Activated CD4-positive, CD25-positive, alpha-beta regulatory T cell (primary cell): ENCODE measurements at regions not wholly inside any gene's neighbourhood (a gene's known extent, or its start where the extent isn't known, plus 50 kb on each side); places are given as distances from the start of the nearest gene placed in this dataset.
"Not testable (repeated sequence)": the region's sequence is repeated elsewhere in the genome, so short reads cannot be mapped to it uniquely, and the experiment has no call there.

ENCODE experiments used
- DNase-seq, 4 experiments: peaks; one replicate each; lab custom pipeline; 2025; lab: John Stamatoyannopoulos, UW

- DNase-seq: no peak
Observed at GRCh38 chr10:64416011-64416410, 894.8 kb downstream of the REEP3 start.

DNA sequence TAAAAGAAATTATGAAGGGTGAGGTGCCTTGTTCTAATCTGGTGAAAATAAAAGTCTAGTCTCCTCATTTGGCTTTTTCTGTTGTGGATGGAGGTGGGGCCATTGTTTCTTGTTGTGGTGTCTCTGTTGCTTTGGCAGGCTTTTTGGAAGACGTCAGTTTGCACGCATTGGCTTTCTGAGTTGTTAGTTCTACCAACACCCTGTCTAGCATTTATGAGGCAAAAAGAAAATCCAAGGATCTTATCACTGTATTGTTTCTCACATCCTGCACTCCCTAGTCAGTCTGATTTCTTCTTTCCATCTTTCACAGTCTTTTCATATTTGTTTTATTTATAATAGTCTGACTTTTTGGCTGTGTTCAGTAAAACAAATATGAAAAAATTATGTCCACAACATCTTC, 898.3 kb downstream of the REEP3 start:
- DNase-seq: no peak

GRCh38 chr10:64426745-64427144, 905.5 kb downstream of the REEP3 start:
- no peak for DNase-seq

DNA sequence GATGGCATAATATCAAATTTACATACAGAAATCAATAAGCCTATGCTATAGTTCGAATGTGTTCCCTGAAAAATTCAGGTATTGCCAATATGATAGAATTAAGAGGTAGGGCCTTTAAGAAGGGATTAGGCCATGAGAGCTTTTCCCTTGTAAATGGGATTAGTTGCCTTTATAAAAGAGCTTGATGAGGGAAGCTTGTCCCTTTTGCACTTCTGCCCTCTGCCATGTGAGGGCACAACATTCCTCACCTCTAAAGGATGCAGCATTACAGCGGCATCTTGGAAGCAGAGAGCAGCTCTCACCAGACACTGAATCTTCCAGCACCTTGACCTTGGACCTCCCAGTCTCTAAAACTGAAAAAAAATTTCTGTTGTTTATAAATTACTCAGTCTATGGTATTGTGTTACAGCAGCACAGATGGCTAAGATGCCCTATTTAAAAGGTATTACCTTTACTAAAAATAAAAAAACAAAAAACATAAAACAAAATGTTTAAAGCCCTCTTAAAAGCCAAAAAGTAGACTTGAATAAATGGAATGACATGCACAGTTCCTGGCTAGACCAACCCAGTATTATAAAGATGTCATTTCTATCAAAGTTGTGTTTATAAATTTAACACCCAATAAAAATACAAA, 909.6 kb downstream of the REEP3 start:
- DNase-seq: no peak

- DNase-seq: not testable (repeated sequence)
Observed at GRCh38 chr10:64441872-64442271, 920.7 kb downstream of the REEP3 start.

DNA sequence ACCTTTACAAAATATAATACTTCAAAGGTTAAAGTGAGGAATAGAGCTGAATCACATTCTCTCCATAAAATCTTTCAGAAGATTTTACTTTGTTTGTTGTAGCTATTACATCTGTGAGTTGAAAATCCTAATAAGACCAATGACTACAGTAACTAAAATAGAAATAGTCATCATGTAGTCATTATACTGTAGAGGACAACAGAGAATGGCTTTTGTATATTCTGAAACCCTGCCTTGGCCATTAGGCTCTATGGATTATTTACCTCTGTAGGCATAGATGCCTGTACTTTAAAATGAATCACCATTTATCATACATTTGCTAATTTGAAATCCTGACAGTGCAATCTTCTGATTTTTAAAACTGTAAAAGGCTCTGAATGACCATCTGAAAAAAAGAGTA, 923.0 kb downstream of the REEP3 start:
- no peak for DNase-seq

DNA sequence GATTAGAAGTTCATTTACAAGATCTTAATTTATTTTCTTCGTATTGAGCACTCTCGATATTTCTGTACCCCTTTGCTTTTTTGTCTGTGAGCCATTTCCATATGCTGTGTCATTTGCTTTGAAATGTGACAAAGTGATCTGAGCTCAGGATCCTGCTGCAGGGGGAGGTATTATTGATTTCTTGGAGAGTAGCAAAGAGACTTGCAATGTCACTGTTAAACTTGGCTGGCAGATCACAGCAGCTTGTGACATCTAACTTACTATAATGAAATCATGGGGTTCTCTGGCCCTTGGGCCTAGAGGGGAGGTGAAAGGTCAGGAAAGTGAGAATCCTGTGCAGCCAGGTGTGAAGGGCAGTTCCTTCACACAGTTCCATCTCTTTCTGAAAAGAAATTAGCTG, 923.4 kb downstream of the REEP3 start:
- DNase-seq: no peak

DNA sequence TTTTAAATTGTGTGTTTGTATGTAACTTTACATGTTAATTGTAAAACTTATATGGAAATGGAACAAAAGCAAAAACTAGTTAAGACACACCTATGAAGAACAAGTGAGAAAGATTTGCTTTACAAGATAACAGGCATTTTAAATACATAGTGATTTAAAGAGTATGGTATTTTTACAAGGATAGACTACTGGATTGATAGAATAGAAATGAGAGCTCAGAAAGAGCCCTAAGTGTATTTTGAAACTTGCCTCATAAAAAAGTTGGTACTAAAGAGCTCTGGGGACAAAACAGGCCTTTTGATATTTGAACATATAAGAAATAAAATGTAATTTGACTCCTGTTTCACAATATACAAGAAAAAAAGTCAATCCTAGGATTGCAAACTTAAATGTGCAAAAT, 928.4 kb downstream of the REEP3 start:
- no peak for DNase-seq

DNA sequence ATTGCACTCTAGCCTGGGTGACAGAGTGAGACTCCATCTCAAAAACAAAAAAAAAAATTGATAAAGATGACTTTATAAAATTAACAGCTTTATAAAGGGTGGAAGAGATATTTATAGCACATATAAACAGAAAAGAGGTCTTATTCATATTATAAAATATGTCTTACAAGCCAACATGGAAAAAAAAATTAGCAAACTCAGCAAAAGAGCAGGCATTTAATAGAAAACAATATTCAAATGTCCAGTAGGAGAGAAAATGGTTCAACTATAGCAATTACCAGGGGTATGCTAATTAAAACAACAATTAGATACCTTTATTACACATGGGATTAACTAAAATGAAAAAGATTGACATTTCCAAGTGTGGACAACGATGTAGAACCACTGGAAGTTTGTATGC, 929.1 kb downstream of the REEP3 start:
- no peak for DNase-seq

DNA sequence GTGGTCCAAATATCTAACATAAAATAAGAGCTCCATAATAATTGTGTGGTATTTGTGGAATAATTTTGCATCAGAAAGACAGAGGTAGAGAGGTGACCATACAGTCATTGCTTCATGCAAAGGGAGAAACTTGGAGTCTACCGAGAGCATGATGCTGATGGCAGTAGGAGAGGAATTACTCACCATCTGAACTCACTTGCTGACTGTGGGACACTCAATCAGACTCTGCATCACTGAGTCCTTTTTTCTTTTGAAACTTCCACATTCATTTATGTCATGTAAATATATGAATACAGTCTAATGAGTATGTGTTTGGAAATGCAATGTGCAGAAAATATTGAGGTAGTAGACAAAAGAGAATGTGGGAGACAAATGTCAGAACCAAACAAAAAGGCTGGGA, 933.8 kb downstream of the REEP3 start:
- DNase-seq: no peak

- DNase-seq: no peak
Observed at GRCh38 chr10:64458306-64458705, 937.1 kb downstream of the REEP3 start.

DNA sequence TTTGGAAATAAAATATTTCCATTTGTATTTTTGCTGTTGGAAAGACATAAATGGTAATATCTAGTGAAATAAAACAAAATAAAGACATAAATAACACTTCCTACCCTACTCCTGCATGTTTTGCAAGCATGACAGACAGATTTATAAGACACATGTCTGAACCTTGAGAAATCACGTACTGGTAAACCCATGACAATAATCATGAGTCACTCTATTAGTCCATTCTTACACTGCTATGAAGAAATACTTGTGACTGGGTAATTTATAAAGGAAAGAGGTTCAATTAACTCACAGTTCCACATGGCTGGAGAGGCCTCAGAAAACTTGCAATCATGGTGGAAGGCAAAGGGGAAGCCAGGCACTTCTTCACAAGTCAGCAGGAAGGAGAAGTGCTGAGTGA, 942.2 kb downstream of the REEP3 start:
- DNase-seq: no peak

DNA sequence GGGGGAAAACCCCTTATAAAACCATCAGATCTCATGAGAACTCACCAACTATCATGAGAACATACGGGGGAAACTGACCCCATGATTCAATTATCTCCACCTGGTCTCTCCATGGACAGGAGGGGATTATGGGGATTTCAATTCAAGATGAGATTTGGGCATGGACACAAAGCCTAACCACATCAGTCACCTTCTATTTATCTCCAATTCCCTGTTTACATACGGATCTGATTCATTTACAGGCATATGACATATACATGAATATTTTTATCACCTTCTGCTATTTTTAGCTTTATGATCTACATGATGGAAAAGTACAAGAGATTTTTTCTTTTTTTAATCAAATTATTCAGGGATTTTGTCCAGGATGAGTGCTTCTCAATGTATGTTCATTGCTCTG, 944.5 kb downstream of the REEP3 start:
- DNase-seq: no peak

DNA sequence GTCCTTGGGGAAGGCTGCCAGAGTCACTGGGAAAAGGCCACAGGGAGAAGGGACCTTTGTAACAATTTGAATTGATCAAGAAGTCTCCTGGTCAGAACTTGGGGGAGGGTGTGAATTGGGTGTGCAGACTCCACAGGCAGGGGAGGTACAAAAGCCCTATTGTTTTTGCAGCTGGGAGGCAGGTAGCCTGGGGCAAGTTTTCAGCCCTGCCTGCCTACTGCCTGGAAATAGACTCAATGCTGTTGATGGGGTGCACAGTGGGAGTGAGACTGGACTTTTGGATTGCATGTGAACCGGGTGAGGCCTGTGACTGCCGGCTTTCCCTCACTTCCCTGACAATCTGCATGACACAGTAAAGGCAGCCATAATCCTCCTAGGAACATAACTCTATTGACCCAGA, 947.0 kb downstream of the REEP3 start:
- DNase-seq: no peak

GRCh38 chr10:64476506-64476905, 955.3 kb downstream of the REEP3 start:
- no peak for DNase-seq

GRCh38 chr10:64477791-64478190, 956.6 kb downstream of the REEP3 start:
- no peak for DNase-seq

DNA sequence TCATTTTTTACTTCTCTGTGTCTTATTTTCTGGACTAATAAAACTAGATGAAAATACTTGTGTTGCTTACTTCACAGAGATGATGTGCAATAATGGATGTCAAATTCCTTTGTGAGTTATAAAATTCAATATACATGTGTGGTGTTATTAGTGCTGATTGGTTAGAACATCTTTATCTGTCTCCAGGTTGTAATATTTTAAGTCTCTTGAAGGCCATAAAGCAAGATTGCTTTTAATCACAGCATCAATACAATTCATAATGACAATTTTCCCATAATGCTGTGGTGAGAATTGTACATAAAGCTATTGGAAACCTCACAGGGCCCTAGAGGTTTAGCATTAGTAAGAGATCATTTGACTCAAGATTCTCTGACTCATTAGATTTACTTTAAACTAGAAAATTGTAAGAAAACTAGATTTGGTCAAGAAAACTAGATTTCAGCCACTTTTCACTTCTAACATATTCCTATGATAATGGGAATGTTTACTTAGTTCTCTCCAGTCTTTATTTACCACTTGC, 963.7 kb downstream of the REEP3 start:
- no peak for DNase-seq

GRCh38 chr10:64486149-64486548, 964.9 kb downstream of the REEP3 start:
- no peak for DNase-seq

GRCh38 chr10:64486901-64487300, 965.7 kb downstream of the REEP3 start:
- DNase-seq: no peak

DNA sequence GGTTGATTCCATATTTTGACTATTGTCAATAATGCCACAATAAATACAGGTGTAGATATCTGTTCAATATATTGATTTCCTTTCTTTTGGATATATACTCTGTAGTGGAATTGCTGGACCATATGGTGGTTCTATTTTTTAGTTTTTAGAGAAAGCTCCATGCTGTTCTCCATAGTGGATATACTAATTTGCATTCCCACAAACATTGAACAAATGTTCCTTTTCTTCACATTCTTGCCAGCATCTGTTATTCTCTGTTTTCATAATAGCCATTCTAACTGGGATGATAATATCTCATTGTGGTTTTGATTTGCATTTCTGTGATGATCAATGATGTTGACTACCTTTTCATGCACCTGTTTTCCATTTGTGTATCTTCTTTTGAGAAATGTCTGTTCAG, 973.7 kb downstream of the REEP3 start:
- no peak for DNase-seq

DNA sequence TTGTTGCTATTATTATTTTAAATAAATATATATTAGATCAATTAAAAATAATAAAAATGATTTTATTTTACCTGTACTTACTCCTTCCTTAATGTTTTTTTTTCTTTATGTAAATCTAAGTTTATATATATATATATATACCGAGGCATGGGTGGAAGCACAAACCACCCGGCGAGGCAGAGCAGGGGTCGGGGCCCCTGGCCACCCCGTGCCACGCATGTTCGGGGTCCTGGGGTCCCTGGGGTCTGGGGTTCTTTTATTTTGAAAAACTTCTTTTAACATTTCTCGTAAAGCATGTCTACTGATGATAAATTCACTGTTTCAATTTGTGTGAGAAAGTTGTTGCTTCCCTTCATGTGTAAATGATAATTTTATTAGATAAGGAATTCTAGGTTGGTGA, 976.1 kb downstream of the REEP3 start:
- DNase-seq: no peak

- no peak for DNase-seq
Observed at GRCh38 chr10:64501807-64502206, 980.6 kb downstream of the REEP3 start.

GRCh38 chr10:64502936-64503335, 981.7 kb downstream of the REEP3 start:
- no peak for DNase-seq

DNA sequence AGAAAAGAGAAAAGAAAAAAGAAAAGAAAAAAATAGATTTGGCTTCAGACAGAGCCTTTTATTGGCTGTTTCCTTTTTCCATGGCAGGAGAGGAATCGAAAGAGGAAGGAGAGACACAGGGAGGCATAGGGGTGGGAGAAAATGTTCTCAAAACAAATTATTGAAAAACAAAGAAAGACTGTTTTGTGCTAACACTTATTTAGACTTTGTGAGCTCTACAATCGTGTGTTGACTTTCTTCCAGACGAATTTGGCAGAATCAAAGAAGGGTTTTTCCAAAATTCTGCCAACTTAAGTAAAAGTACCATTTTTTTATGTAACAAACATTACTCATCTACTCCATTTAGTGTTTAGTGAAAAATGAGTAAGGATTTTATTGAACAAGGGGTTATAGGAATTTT, 982.2 kb downstream of the REEP3 start:
- no peak for DNase-seq

GRCh38 chr10:64505501-64505900, 984.3 kb downstream of the REEP3 start:
- no peak for DNase-seq
